Heart right ventricle (tissue), 16 donors: ENCODE measurements at regions not wholly inside any gene's neighbourhood (a gene's known extent, or its start where the extent isn't known, plus 50 kb on each side); places are given as distances from the start of the nearest gene placed in this dataset.

Experiments
- ATAC-seq, 8 donors: fragments of 200-7000 bp; cut with Tn5 transposase; one replicate each; pipeline ENCODE4 v1.9.1; 2020; ENCODE audit warnings: mild to moderate bottlenecking in 8 of 8, moderate library complexity in 8 of 8, moderate number of reproducible peaks in 1 of 8
- DNase-seq, 2 donors: peaks; one replicate each; pipeline ENCODE4 v3.0.0-alpha.2; 2020
- H3K27ac ChIP-seq, 10 donors: fragments of 200-600 bp; sonication (generic) in 2 of 10; one replicate each; pipeline versions ENCODE4 v1.5.0 to v1.8.0; 2020 to 2022; ENCODE audit warnings: mild to moderate bottlenecking in 3 of 10
- H3K27me3 ChIP-seq, 7 donors: fragments of 200-600 bp; one replicate each; pipeline ENCODE4 v1.8.0; 2021 to 2022; ENCODE audit warnings: mild to moderate bottlenecking in 2 of 7
- H3K36me3 ChIP-seq, 9 donors: fragments of 200-600 bp; sonication (generic) in 1 of 9; one replicate each; pipeline versions ENCODE4 v1.5.0 to v1.8.0; 2020 to 2022; ENCODE audit warnings: mild to moderate bottlenecking in 2 of 9
- H3K4me1 ChIP-seq, 9 donors: fragments of 200-600 bp; sonication (generic) in 1 of 9; one replicate each; pipeline versions ENCODE4 v1.5.0 to v1.8.0; 2020 to 2022; ENCODE audit warnings: mild to moderate bottlenecking in 4 of 9
- H3K4me3 ChIP-seq, 10 donors: fragments of 200-600 bp; sonication (generic) in 2 of 10; one replicate each; pipeline versions ENCODE4 v1.5.0 to v1.8.0; 2020 to 2022; ENCODE audit warnings: mild to moderate bottlenecking in 7 of 10, moderate library complexity in 2 of 10
- H3K9me3 ChIP-seq, 11 donors: fragments of 200-600 bp in 10 of 11; sonication (generic) in 2 of 11; one replicate each; pipeline versions ENCODE4 v1.5.0 to v1.8.0; 2013 to 2022; ENCODE audit warnings: mild to moderate bottlenecking in 2 of 11, control low read depth in 1 of 11, moderate library complexity in 1 of 11
- CTCF ChIP-seq, 9 donors: fragments of 200-600 bp; sonication (generic) in 2 of 9; IDR thresholded peaks; one replicate each; pipeline versions ENCODE4 v1.5.0 to v1.8.0; 2021 to 2022; ENCODE audit warnings: antibody characterized with exemption in 9 of 9, mild to moderate bottlenecking in 5 of 9, moderate library complexity in 1 of 9
- WGBS, 2 donors: extraction: QIAGEN DNeasy Blood & Tissue Kit; methylation state at CpG; one replicate each; pipeline ENCODE4 v1.1.7; 2013; ENCODE audit warnings: inconsistent platforms in 1 of 2; 5-methylcytosine and 5-hydroxymethylcytosine counted together
- intact Hi-C, 10 donors: fragments of 100-400 bp; cut with DNase I; formaldehyde crosslinking; loops; one replicate each; pipeline versions ENCODE4 v1.11.1 to v1.14.2; 2022
- donor health status: Arrhythmogenic right ventricular cardiomyopathy.
- donor health status: ischemic (EF 13 %, LVEDD 7.1; RV severe dilation, severe dysfunction).
- donor health status: healthy with polysubstance abuse.
- donor health status: DM: no; HTN: yes; CAD: no.
- donor health status: DM: no; HTN: no; CAD: no.
- donor health status: ischemic (EF 25% LVEDD 6.9; RV normal size, moderate dysfunction).
- donor health status: ischemic (EF 25% LVEDD 5.7; RV mildly dilated, moderate dysfunction).
- donor health status: healthy.
- donor health status: DM: yes; HTN: yes; CAD: no.
- donor health status: Ischemic cardiomyopathy.
- donor health status: ischemic (EF 35%, LVEDD 5.7; RV mildly dilated, moderate dysfunction).
- donor health status: nonischemic (EF 11% LVEDD 7.7; RV severe dilation, severe dysfunction).
- donor health status: DM: yes; HTN: yes; CAD: no.
- donor health status: PGD.
- donor health status: ischemic (EF 29% LVEDD 5.4; RV normal size, mild dysfunction).
- donor health status: nonischemic (EF 23%, LVEDD 6.1; RV moderate dilation, normal function).

GRCh38 chr4:62191451-62192240 is 991.5 kb downstream of the ADGRL3 start:
- intact Hi-C loops: no loop called here
- peaks cover 0 to 8% (median 0%) of the 10 kb centered on the region in 11 donors for H3K9me3 ChIP-seq
- DNase-seq (no peak), ATAC-seq (no peak)
- H3K27me3 ChIP-seq: no peaks in the 10 kb centered on the region
- no peak overlapping the region for H3K4me3 ChIP-seq
- no peak for TF ChIP-seq CTCF (IDR thresholded peaks at IDR 0.05)
- WGBS, 2 donors: 59 to 61% methylated on average over 7 of the region's 7 CpGs
- H3K36me3 ChIP-seq: no peaks in the 10 kb centered on the region
- H3K27ac ChIP-seq: no peak overlapping the region
- peaks cover 0 to 22% (median 0%) of the 10 kb centered on the region in 9 donors for H3K4me1 ChIP-seq

DNA sequence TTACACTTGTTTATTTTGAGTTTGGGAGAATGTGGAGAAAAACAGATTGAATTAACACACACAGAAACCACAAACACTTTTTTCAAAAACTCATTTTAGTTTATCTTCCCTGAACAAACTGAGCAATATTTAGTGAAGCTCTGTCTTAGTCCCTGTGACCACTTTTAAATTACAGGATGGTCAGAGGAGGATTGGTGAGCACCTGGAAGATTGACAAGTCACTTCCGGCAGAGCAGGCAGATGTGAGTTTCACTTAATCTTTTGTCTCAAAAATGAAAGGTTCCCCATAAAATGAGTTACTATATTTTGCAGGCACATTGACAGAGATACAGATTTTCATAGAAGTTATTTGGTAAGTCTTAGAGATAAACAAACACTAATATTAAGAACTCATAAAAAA is 970.1 kb downstream of the ADGRL3 start:
- H3K27ac ChIP-seq: no peak overlapping the region
- no peak overlapping the region for H3K4me3 ChIP-seq
- H3K36me3 ChIP-seq: no peaks in the 10 kb centered on the region
- H3K9me3 ChIP-seq: peaks cover 0 to 3% (median 0%) of the 10 kb centered on the region in 11 donors
- peaks cover 0 to 9% (median 0%) of the 10 kb centered on the region in 9 donors for H3K4me1 ChIP-seq
- ATAC-seq (no peak), DNase-seq (no peak)
- no peaks in the 10 kb centered on the region for H3K27me3 ChIP-seq
- 62 to 81% methylated on average over 1 of the region's 1 CpG for WGBS, 2 donors
- TF ChIP-seq CTCF (IDR thresholded peaks at IDR 0.05): no peak
- intact Hi-C loops: no loop called here

GRCh38 chr4:62168681-62169080 is 968.6 kb downstream of the ADGRL3 start:
- H3K4me1 ChIP-seq: peaks cover 0 to 9% (median 0%) of the 10 kb centered on the region in 9 donors
- ATAC-seq: no peak
- peaks cover 0 to 3% (median 0%) of the 10 kb centered on the region in 11 donors for H3K9me3 ChIP-seq
- DNase-seq: no peak
- no peak for TF ChIP-seq CTCF (IDR thresholded peaks at IDR 0.05)
- H3K4me3 ChIP-seq: no peak overlapping the region
- H3K36me3 ChIP-seq: peaks cover 0 to 3% (median 0%) of the 10 kb centered on the region in 9 donors
- 78 to 92% methylated on average over 1 of the region's 1 CpG for WGBS, 2 donors
- no peaks in the 10 kb centered on the region for H3K27me3 ChIP-seq
- intact Hi-C loops: no loop called here
- no peak overlapping the region for H3K27ac ChIP-seq

DNA sequence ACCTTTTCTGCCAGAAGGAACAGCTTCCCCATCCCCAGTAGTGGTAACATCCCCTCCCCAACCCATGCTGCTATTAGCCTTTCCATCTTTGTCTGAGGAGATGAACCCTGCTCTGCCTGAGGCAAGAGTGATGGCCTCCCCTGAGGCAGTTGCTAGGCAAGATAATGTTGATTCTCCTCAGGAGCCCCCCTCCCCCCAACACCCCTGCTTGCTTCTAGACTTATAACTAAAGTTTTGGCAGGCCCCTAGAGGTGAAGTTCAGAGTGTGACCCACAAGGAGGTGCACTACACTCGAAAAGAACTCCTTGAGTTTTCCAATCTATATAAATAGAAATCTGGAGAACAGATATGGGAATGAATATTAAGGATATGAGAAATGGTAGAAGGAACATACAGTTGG is 962.5 kb downstream of the ADGRL3 start:
- WGBS, 2 donors: 70 to 74% methylated on average over 1 of the region's 1 CpG
- peaks cover 0 to 10% (median 0%) of the 10 kb centered on the region in 9 donors for H3K36me3 ChIP-seq
- DNase-seq (no peak), ATAC-seq (no peak)
- no peak for TF ChIP-seq CTCF (IDR thresholded peaks at IDR 0.05)
- H3K27me3 ChIP-seq: no peaks in the 10 kb centered on the region
- peaks cover 0 to 3% (median 0%) of the 10 kb centered on the region in 11 donors for H3K9me3 ChIP-seq
- H3K4me1 ChIP-seq: peaks cover 0 to 12% (median 0%) of the 10 kb centered on the region in 9 donors
- H3K4me3 ChIP-seq: no peak overlapping the region
- no peak overlapping the region for H3K27ac ChIP-seq
- intact Hi-C loops: no loop called here
